Endothelial cell of umbilical vein (primary cell): ENCODE measurements at regions not wholly inside any gene's neighbourhood (a gene's known extent, or its start where the extent isn't known, plus 50 kb on each side); places are given as distances from the start of the nearest gene placed in this dataset.

Experiments used
- BruUV-seq: library from RNA; stranded (reverse); fragments of 400-500 nt; replicated peaks from 2 replicates; lab custom pipeline; 2021; lab: Mats Ljungman, UMichigan
- CTCF ChIA-PET: fragments of 300-600, 350-600 bp; sonication (Branson Sonifier 250); formaldehyde crosslinking; loops from one replicate; lab custom pipeline; 2021; ENCODE audit warnings: antibody characterized with exemption, inconsistent platforms; lab: Charles Lee
- POLR2A ChIA-PET: fragments of 300-600, 350-600 bp; sonication (Branson Sonifier 250); formaldehyde crosslinking; loops from one replicate; lab custom pipeline; 2021; ENCODE audit warnings: antibody characterized with exemption, inconsistent platforms; lab: Charles Lee
- DNase-seq: peaks from one replicate; pipeline ENCODE4 v3.0.0-alpha.2; 2011; ENCODE audit warnings: low read depth, low spot score
- FAIRE-seq: peaks from 2 replicates; lab custom pipeline; 2011; peaks lifted over from hg19 to GRCh38; lab: Jason Lieb, UNC
- H2AFZ ChIP-seq: 2 replicates; pipeline ENCODE4 v1.6.0; 2012; ENCODE audit warnings: low read depth, low read length, control low read depth, inconsistent platforms
- H3K27ac ChIP-seq: 2 replicates; pipeline ENCODE4 v1.5.1; 2011; ENCODE audit warnings: low read depth, mild to moderate bottlenecking, control low read depth, low read length, moderate library complexity; ENCODE audit not compliant: insufficient read depth
- H3K27me3 ChIP-seq, 2 experiments: 2 replicates each; pipeline versions ENCODE4 v1.6.0 to v1.6.1; 2011; ENCODE audit warnings: low read length in 2 of 2, mixed read lengths in 1 of 2; ENCODE audit not compliant: control insufficient read depth in 2 of 2, insufficient read depth in 2 of 2
- H3K36me3 ChIP-seq, 2 experiments: 2 replicates in 1 of 2; 3 replicates in 1 of 2; pipeline ENCODE4 v1.5.1; 2011; ENCODE audit warnings: low read length in 2 of 2, mild to moderate bottlenecking in 1 of 2, moderate library complexity in 1 of 2; ENCODE audit not compliant: control insufficient read depth in 2 of 2, insufficient read depth in 2 of 2; ENCODE audit errors: extremely low read depth in 1 of 2
- H3K4me1 ChIP-seq: 3 replicates; pipeline ENCODE4 v1.5.1; 2011; ENCODE audit warnings: mild to moderate bottlenecking, low read length; ENCODE audit not compliant: control insufficient read depth, insufficient read depth; ENCODE audit errors: extremely low read depth
- H3K4me2 ChIP-seq: 2 replicates; pipeline ENCODE4 v1.6.1; 2011; ENCODE audit warnings: low read length, control low read depth, mixed read lengths; ENCODE audit not compliant: insufficient read depth
- H3K4me3 ChIP-seq, 3 experiments: fragments of 200-600 bp in 1 of 3; sonication (generic), shearing (Covaris generic) in 1 of 3; replicated peaks in 1 of 3; 2 replicates each; pipeline ENCODE4 v1.5.1; 2011 to 2016; ENCODE audit warnings: control low read depth in 3 of 3, low read length in 3 of 3, mild to moderate bottlenecking in 2 of 3, inconsistent platforms in 1 of 3, low read depth in 1 of 3, moderate library complexity in 1 of 3; ENCODE audit not compliant: insufficient read depth in 1 of 3
- H3K79me2 ChIP-seq: 2 replicates; pipeline ENCODE4 v1.6.0; 2012; ENCODE audit warnings: low read length, inconsistent platforms; ENCODE audit not compliant: control insufficient read depth, insufficient read depth
- H3K9ac ChIP-seq: replicated peaks from 2 replicates; pipeline ENCODE3; 2011; ENCODE audit warnings: low read length, control low read depth; ENCODE audit not compliant: insufficient read depth; ENCODE audit errors: extremely low read depth
- H3K9me1 ChIP-seq: replicated peaks from 3 replicates; pipeline ENCODE4 v1.6.0; 2011; ENCODE audit warnings: mild to moderate bottlenecking, low read length; ENCODE audit not compliant: control insufficient read depth, insufficient read depth; ENCODE audit errors: extremely low read depth
- H3K9me3 ChIP-seq: replicated peaks from 2 replicates; pipeline ENCODE4 v1.5.1; 2012; ENCODE audit warnings: low read length, inconsistent platforms; ENCODE audit not compliant: control insufficient read depth, insufficient read depth
- H4K20me1 ChIP-seq: replicated peaks from 2 replicates; pipeline ENCODE3; 2011; ENCODE audit warnings: mild to moderate bottlenecking, low read length; ENCODE audit not compliant: control insufficient read depth, insufficient read depth; ENCODE audit errors: extremely low read depth
- CTCF ChIP-seq, 2 donors: IDR thresholded peaks; 1 replicate in 1 of 2; 2 replicates in 1 of 2; pipeline ENCODE4 v1.5.1; 2011; ENCODE audit warnings: low read length in 2 of 2, mild to moderate bottlenecking in 2 of 2, moderate library complexity in 2 of 2, control low read depth in 1 of 2, inconsistent platforms in 1 of 2, low read depth in 1 of 2; ENCODE audit not compliant: insufficient read depth in 1 of 2; ENCODE audit errors: extremely low read depth in 1 of 2
- EZH2 ChIP-seq: IDR thresholded peaks from 2 replicates; pipeline ENCODE4 v1.6.1; 2012; ENCODE audit warnings: borderline replicate concordance, low read depth, mild to moderate bottlenecking, moderate library complexity, low read length, inconsistent platforms; ENCODE audit not compliant: severe bottlenecking
- FOS ChIP-seq: IDR thresholded peaks from 2 replicates; pipeline ENCODE4 v1.6.1; 2011; ENCODE audit warnings: mild to moderate bottlenecking, low read length, moderate library complexity, borderline replicate concordance; ENCODE audit not compliant: insufficient read depth
- GATA2 ChIP-seq: IDR thresholded peaks from 2 replicates; pipeline ENCODE4 v1.7.0; 2011; ENCODE audit warnings: low read depth, mild to moderate bottlenecking, moderate library complexity, mixed read lengths, low read length; ENCODE audit not compliant: insufficient read length, insufficient read depth
- JUN ChIP-seq: IDR thresholded peaks from 2 replicates; pipeline ENCODE4 v1.6.1; 2011; ENCODE audit warnings: borderline replicate concordance, low read depth; ENCODE audit not compliant: insufficient read length, insufficient read depth
- MAX ChIP-seq: IDR thresholded peaks from 2 replicates; pipeline ENCODE4 v1.6.1; 2011; ENCODE audit not compliant: insufficient read depth, insufficient read length
- MYC ChIP-seq: IDR thresholded peaks from one replicate; pipeline ENCODE4 v1.6.1; 2011; ENCODE audit warnings: mild to moderate bottlenecking, low read depth, low read length
- POLR2A ChIP-seq: IDR thresholded peaks from 2 replicates; pipeline ENCODE4 v1.6.1; 2012; ENCODE audit warnings: low read depth, mild to moderate bottlenecking, control low read depth, low read length
- POLR2AphosphoS5 ChIP-seq: IDR thresholded peaks from 2 replicates; pipeline ENCODE4 v1.6.1; 2012; ENCODE audit warnings: low read depth, mild to moderate bottlenecking, control low read depth, low read length, moderate library complexity; ENCODE audit not compliant: insufficient read depth
- dilution Hi-C: fragments of 300-500 bp; cut with MboI; formaldehyde crosslinking; loops from one replicate; pipeline ENCODE4 v1.15.0; 2019; ENCODE audit warnings: low sequenced_read_pairs; ENCODE audit not compliant: extremely low pct_ligation_motif_present
- intact Hi-C: fragments of 100-400 bp; cut with micrococcal nuclease; formaldehyde crosslinking; loops from one replicate; pipeline ENCODE4 v1.10.0; 2022

- H3K4me3 ChIP-seq = no peak overlapping the region
- no peaks in the 10 kb centered on the region for H4K20me1 ChIP-seq
- no TSS peak for BruUV-seq
- dilution Hi-C loops = no loop called here
- H3K79me2 ChIP-seq = no peaks in the 10 kb centered on the region
- H3K4me1 ChIP-seq = peaks cover 4% of the 10 kb centered on the region
- CTCF ChIA-PET = no interaction called here
- H3K4me2 ChIP-seq = no peak overlapping the region
- no peak overlapping the region for H2AFZ ChIP-seq
- no peaks in the 10 kb centered on the region for H3K9me3 ChIP-seq
- H3K36me3 ChIP-seq = no peaks in the 10 kb centered on the region
- no peak overlapping the region for H3K9ac ChIP-seq
- no peak for TF ChIP-seq POLR2A
- TF ChIP-seq FOS = no peak
- TF ChIP-seq CTCF (IDR thresholded peaks at IDR 0.05; ENCODE audit: extremely low read depth in 1 of 2, insufficient read depth in 1 of 2, low read depth in 1 of 2, low read length in 2 of 2) = no peak
- TF ChIP-seq MYC = no peak
- no peak for TF ChIP-seq POLR2AphosphoS5
- TF ChIP-seq MAX = no peak
- no peak for TF ChIP-seq EZH2
- no peak for TF ChIP-seq JUN
- TF ChIP-seq GATA2 = no peak
- intact Hi-C loops = no loop called here
- peak; percentile 62 for DNase-seq
- peak; percentile 63 for FAIRE-seq
- no peaks in the 10 kb centered on the region for H3K9me1 ChIP-seq
- H3K27ac ChIP-seq = no peak overlapping the region
- H3K27me3 ChIP-seq = no peaks in the 10 kb centered on the region
- POLR2A ChIA-PET = no interaction called here
These were observed 136.7 kb downstream of the CASP12 start for GRCh38 chr11:104761511-104761910.
